Erythroblast (primary cell): ENCODE measurements at regions not wholly inside any gene's neighbourhood (a gene's known extent, or its start where the extent isn't known, plus 50 kb on each side); places are given as distances from the start of the nearest gene placed in this dataset.

Source experiments
- GATA1 ChIP-seq: IDR thresholded peaks from 2 replicates; pipeline ENCODE4 v1.6.1; 2011; ENCODE audit warnings: low read depth, mild to moderate bottlenecking, control low read depth, low read length, moderate library complexity
- POLR2A ChIP-seq: IDR thresholded peaks from 2 replicates; pipeline ENCODE4 v1.6.1; 2011; ENCODE audit warnings: mild to moderate bottlenecking, low read length

- TF ChIP-seq POLR2A (no peak), GATA1 (no peak)
These were observed 311.3 kb downstream of the C11orf87 start for GRCh38 chr11:109733245-109733644.
